H9 (cell line): ENCODE measurements at regions not wholly inside any gene's neighbourhood (a gene's known extent, or its start where the extent isn't known, plus 50 kb on each side); places are given as distances from the start of the nearest gene placed in this dataset.

Experiments
- DNase-seq: peaks from one replicate; pipeline ENCODE4 v3.0.0-alpha.2; 2017
- H2AFZ ChIP-seq: one replicate; pipeline ENCODE4 v1.6.1; 2013; ENCODE audit warnings: mild to moderate bottlenecking, low read length, control low read depth, moderate library complexity
- H2AK5ac ChIP-seq: 2 replicates; pipeline ENCODE4 v1.6.1; 2013; ENCODE audit warnings: low read length, control low read depth, mixed read lengths; ENCODE audit not compliant: insufficient read length
- H2BK120ac ChIP-seq: one replicate; pipeline ENCODE4 v1.6.1; 2013; ENCODE audit warnings: low read depth, mild to moderate bottlenecking, low read length, control low read depth, inconsistent platforms; ENCODE audit not compliant: poor library complexity, severe bottlenecking
- H2BK12ac ChIP-seq: 2 replicates; pipeline ENCODE4 v1.6.1; 2013; ENCODE audit warnings: low read length, control low read depth, mixed read lengths, low read depth; ENCODE audit not compliant: insufficient read length
- H2BK15ac ChIP-seq: 2 replicates; pipeline ENCODE4 v1.6.1; 2013; ENCODE audit warnings: low read depth, low read length, control low read depth
- H2BK20ac ChIP-seq: one replicate; pipeline ENCODE4 v1.6.1; 2013; ENCODE audit warnings: low read depth, mild to moderate bottlenecking, low read length, control low read depth, inconsistent platforms; ENCODE audit not compliant: poor library complexity, severe bottlenecking
- H2BK5ac ChIP-seq: 2 replicates; pipeline ENCODE4 v1.6.1; 2013; ENCODE audit warnings: low read length, control low read depth, mixed read lengths; ENCODE audit not compliant: insufficient read length
- H3K14ac ChIP-seq: 2 replicates; pipeline ENCODE4 v1.6.1; 2013; ENCODE audit warnings: low read length, control low read depth; ENCODE audit not compliant: insufficient read depth
- H3K18ac ChIP-seq: 2 replicates; pipeline ENCODE4 v1.6.1; 2013; ENCODE audit warnings: low read depth, mild to moderate bottlenecking, mixed read lengths, low read length, control low read depth; ENCODE audit not compliant: insufficient read length
- H3K23ac ChIP-seq: 2 replicates; pipeline ENCODE4 v1.6.1; 2013; ENCODE audit warnings: low read length, control low read depth, mixed read lengths, low read depth; ENCODE audit not compliant: insufficient read length
- H3K23me2 ChIP-seq: 2 replicates; pipeline ENCODE4 v1.6.1; 2013; ENCODE audit warnings: low read depth, mild to moderate bottlenecking, mixed read lengths, low read length, control low read depth; ENCODE audit not compliant: insufficient read length, poor library complexity, severe bottlenecking
- H3K27ac ChIP-seq: 2 replicates; pipeline ENCODE4 v1.5.1; 2013; ENCODE audit warnings: low read length, control low read depth, mixed read lengths, low read depth; ENCODE audit not compliant: insufficient read length
- H3K27me3 ChIP-seq: 2 replicates; pipeline ENCODE4 v1.6.1; 2013; ENCODE audit warnings: low read length, control low read depth, inconsistent platforms; ENCODE audit not compliant: insufficient read depth
- H3K4ac ChIP-seq: 2 replicates; pipeline ENCODE4 v1.6.1; 2013; ENCODE audit warnings: low read depth, mild to moderate bottlenecking, control low read depth, inconsistent platforms, low read length, moderate library complexity
- H3K4me1 ChIP-seq: 2 replicates; pipeline ENCODE4 v1.6.1; 2013; ENCODE audit warnings: low read length, control low read depth, inconsistent platforms; ENCODE audit not compliant: insufficient read depth
- H3K4me2 ChIP-seq: 2 replicates; pipeline ENCODE4 v1.6.1; 2013; ENCODE audit warnings: low read length, control low read depth, mixed read lengths; ENCODE audit not compliant: insufficient read length, insufficient read depth
- H3K56ac ChIP-seq: 2 replicates; pipeline ENCODE4 v1.6.1; 2013; ENCODE audit warnings: low read depth, mild to moderate bottlenecking, mixed read lengths, low read length, control low read depth; ENCODE audit not compliant: insufficient read length
- H3K79me1 ChIP-seq: 2 replicates; pipeline ENCODE4 v1.6.1; 2013; ENCODE audit warnings: low read depth, mild to moderate bottlenecking, moderate library complexity, low read length, control low read depth, inconsistent platforms; ENCODE audit not compliant: insufficient read depth, poor library complexity, severe bottlenecking
- H3K79me2 ChIP-seq: 2 replicates; pipeline ENCODE4 v1.6.1; 2013; ENCODE audit warnings: low read length, control low read depth, inconsistent platforms; ENCODE audit not compliant: insufficient read depth
- H3K9ac ChIP-seq: 2 replicates; pipeline ENCODE4 v1.6.1; 2013; ENCODE audit warnings: low read length, control low read depth, mixed read lengths; ENCODE audit not compliant: insufficient read length; ENCODE audit errors: extremely low read depth
- H3K9me3 ChIP-seq: one replicate; pipeline ENCODE4 v1.6.1; 2013; ENCODE audit warnings: low read depth, low read length, inconsistent platforms; ENCODE audit not compliant: control insufficient read depth
- H3T11ph ChIP-seq: one replicate; pipeline ENCODE4 v1.6.1; 2013; ENCODE audit warnings: mild to moderate bottlenecking, low read length, control low read depth, inconsistent platforms
- H4K20me1 ChIP-seq: one replicate; pipeline ENCODE4 v1.6.1; 2013; ENCODE audit not compliant: control insufficient read depth, insufficient read length, insufficient read depth
- H4K5ac ChIP-seq: 2 replicates; pipeline ENCODE4 v1.6.1; 2013; ENCODE audit warnings: low read depth, mild to moderate bottlenecking, mixed read lengths, low read length, control low read depth; ENCODE audit not compliant: insufficient read length
- H4K8ac ChIP-seq: replicated peaks from 2 replicates; pipeline ENCODE4 v1.6.1; 2013; ENCODE audit warnings: low read length, control low read depth, mixed read lengths, low read depth; ENCODE audit not compliant: insufficient read length
- H4K91ac ChIP-seq: 2 replicates; pipeline ENCODE4 v1.6.1; 2013; ENCODE audit warnings: low read depth, mild to moderate bottlenecking, moderate library complexity, mixed read lengths, low read length, control low read depth; ENCODE audit not compliant: insufficient read length
- H3K27ac Mint-ChIP-seq, 3 experiments: 2 replicates in 2 of 3; 3 replicates in 1 of 3; pipeline ENCODE4 v1.8.0; 2020 to 2021; ENCODE audit warnings: mixed read lengths in 3 of 3, mild to moderate bottlenecking in 1 of 3, moderate library complexity in 1 of 3
- H3K27me3 Mint-ChIP-seq: 2 replicates; pipeline ENCODE4 v1.8.0; 2021; ENCODE audit warnings: low read depth, mild to moderate bottlenecking, moderate library complexity, mixed read lengths
- H3K36me3 Mint-ChIP-seq, 3 experiments: 2 replicates in 2 of 3; 3 replicates in 1 of 3; pipeline ENCODE4 v1.8.0; 2020 to 2021; ENCODE audit warnings: low read depth in 3 of 3, mixed read lengths in 3 of 3; ENCODE audit not compliant: insufficient read depth in 1 of 3
- H3K4me1 Mint-ChIP-seq, 2 experiments: 2 replicates each; pipeline ENCODE4 v1.8.0; 2020; ENCODE audit warnings: mixed read lengths in 2 of 2
- H3K4me3 Mint-ChIP-seq, 2 experiments: 2 replicates in 1 of 2; 3 replicates in 1 of 2; pipeline ENCODE4 v1.8.0; 2020 to 2021; ENCODE audit warnings: mild to moderate bottlenecking in 2 of 2, mixed read lengths in 2 of 2, moderate library complexity in 1 of 2
- H3K9me3 Mint-ChIP-seq, 2 experiments: 2 replicates in 1 of 2; 3 replicates in 1 of 2; pipeline ENCODE4 v1.8.0; 2020; ENCODE audit warnings: mild to moderate bottlenecking in 2 of 2, mixed read lengths in 2 of 2, moderate library complexity in 1 of 2
- CTCF ChIP-seq: fragments of 200-600 bp; sonication (generic); conservative IDR thresholded peaks from 3 replicates; pipeline ENCODE4 v1.8.0; 2021; ENCODE audit warnings: antibody characterized with exemption, mild to moderate bottlenecking
- WGBS: extraction: QIAGEN DNeasy Blood & Tissue Kit; methylation state at CpG from one replicate; pipeline ENCODE4 v1.1.7; 2013; ENCODE audit warnings: missing lambda C conversion rate, low lambda C conversion rate, mixed read lengths; ENCODE audit not compliant: insufficient read length; ENCODE audit errors: extremely low coverage; 5-methylcytosine and 5-hydroxymethylcytosine counted together

- Histone ChIP-seq H4K5ac (no peak overlapping the region), H3K79me1 (no peaks in the 10 kb centered on the region), H3K4ac (no peak overlapping the region), H3K23ac (no peak overlapping the region), H3K27ac (no peak overlapping the region), H3K23me2 (no peaks in the 10 kb centered on the region), H3K14ac (no peak overlapping the region), H3T11ph (no peak overlapping the region), H3K4me2 (no peak overlapping the region), H2BK15ac (no peak overlapping the region), H2BK5ac (no peak overlapping the region), H2AK5ac (no peak overlapping the region), H4K8ac (no peak overlapping the region), H2AFZ (no peak overlapping the region), H2BK12ac (no peak overlapping the region), H3K4me1 (no peaks in the 10 kb centered on the region), H2BK120ac (no peak overlapping the region), H3K9me3 (peaks cover 1% of the 10 kb centered on the region), H3K79me2 (no peaks in the 10 kb centered on the region), H2BK20ac (no peak overlapping the region), H4K91ac (no peak overlapping the region), H3K27me3 (no peaks in the 10 kb centered on the region), H3K18ac (no peak overlapping the region), H3K9ac (no peak overlapping the region), H3K56ac (no peak overlapping the region), H4K20me1 (no peaks in the 10 kb centered on the region)
- Mint-ChIP-seq H3K4me1 (peaks cover 6 to 10% of the 10 kb centered on the region in 2 experiments), H3K27ac (peak overlapping the region in 1 of 3 experiments; percentile 69; a peak in 1 of 7 replicates), H3K9me3 (peaks cover 8 to 9% of the 10 kb centered on the region in 2 experiments), H3K36me3 (peaks cover 0 to 9% (median 4%) of the 10 kb centered on the region in 3 experiments; a peak in 5 of 7 replicates), H3K27me3 (no peaks in the 10 kb centered on the region; the same call in 1 of the 2 replicates), H3K4me3 (no peak overlapping the region)
- no peak for DNase-seq
- no peak for TF ChIP-seq CTCF
- no CpG with 5 or more reads among the region's 7 CpGs for WGBS
Measured at GRCh38 chr2:9086465-9086864, 83.0 kb upstream of the MBOAT2 start.
